ENCODE measurements at regions not wholly inside any gene's neighbourhood (a gene's known extent, or its start where the extent isn't known, plus 50 kb on each side); places are given as distances from the start of the nearest gene placed in this dataset.

DNA sequence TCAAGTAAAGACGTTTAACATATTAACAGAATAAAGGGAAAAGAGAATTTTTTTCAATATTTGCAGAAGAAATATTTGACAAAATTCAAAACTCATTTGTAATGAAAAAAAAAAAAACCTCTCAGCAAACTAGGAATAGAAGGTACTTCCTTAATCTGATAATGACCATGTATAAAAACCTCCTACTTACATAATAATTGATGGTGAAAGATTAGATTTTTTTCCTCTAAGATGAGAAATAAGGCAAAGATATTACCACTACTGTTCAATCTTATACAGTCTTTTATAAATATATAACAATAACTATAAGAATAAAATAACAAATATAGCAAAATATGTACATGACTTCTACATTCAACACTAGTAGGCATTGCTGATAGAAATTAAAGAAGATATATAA, 424.6 kb upstream of the KLF4 start:
- TF ChIP-seq, protein P1, sequence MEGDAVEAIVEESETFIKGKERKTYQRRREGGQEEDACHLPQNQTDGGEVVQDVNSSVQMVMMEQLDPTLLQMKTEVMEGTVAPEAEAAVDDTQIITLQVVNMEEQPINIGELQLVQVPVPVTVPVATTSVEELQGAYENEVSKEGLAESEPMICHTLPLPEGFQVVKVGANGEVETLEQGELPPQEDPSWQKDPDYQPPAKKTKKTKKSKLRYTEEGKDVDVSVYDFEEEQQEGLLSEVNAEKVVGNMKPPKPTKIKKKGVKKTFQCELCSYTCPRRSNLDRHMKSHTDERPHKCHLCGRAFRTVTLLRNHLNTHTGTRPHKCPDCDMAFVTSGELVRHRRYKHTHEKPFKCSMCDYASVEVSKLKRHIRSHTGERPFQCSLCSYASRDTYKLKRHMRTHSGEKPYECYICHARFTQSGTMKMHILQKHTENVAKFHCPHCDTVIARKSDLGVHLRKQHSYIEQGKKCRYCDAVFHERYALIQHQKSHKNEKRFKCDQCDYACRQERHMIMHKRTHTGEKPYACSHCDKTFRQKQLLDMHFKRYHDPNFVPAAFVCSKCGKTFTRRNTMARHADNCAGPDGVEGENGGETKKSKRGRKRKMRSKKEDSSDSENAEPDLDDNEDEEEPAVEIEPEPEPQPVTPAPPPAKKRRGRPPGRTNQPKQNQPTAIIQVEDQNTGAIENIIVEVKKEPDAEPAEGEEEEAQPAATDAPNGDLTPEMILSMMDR (optimal IDR thresholded peaks at IDR 0.05 in 1 of 3, IDR thresholded peaks at IDR 0.05 in 1 of 3, conservative IDR thresholded peaks at IDR 0.05 in 1 of 3; ENCODE audit: extremely low read depth in 1 of 3, insufficient read depth in 2 of 3, low read length in 3 of 3): no peak
- no peak for TF ChIP-seq EZH2 (IDR thresholded peaks at IDR 0.05; ENCODE audit: low read length)

Measured in keratinocyte (primary cell).